NCI-H446 treated with DMSO at 0.1 percent for 48 hours (cell line): ENCODE measurements at regions not wholly inside any gene's neighbourhood (a gene's known extent, or its start where the extent isn't known, plus 50 kb on each side); places are given as distances from the start of the nearest gene placed in this dataset.

Experiments
- DNase-seq: peaks from one replicate; lab custom pipeline; 2025; lab: John Stamatoyannopoulos, UW

DNA sequence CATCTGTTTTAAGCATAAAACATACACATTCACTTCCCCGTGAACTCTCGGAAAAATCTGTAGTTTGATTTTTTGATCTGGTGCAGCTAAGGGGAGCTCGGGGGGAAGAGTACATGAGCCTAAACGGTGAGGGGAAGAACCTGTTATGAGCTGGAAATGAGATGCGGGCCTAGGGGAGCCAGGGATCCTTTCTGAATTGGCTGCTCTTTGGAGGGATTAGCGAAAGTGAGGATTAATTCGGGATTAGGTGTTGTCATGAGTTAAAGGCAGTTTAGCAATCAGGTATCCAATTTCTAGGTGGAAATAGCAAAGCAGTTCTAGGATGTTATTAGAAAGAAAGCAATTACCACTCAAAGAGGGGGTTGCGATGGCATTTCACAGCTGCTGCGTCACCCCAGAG is 51.1 kb upstream of the ADARB2 start:
- no peak for DNase-seq
